ENCODE measurements at regions not wholly inside any gene's neighbourhood (a gene's known extent, or its start where the extent isn't known, plus 50 kb on each side); places are given as distances from the start of the nearest gene placed in this dataset.

DNA sequence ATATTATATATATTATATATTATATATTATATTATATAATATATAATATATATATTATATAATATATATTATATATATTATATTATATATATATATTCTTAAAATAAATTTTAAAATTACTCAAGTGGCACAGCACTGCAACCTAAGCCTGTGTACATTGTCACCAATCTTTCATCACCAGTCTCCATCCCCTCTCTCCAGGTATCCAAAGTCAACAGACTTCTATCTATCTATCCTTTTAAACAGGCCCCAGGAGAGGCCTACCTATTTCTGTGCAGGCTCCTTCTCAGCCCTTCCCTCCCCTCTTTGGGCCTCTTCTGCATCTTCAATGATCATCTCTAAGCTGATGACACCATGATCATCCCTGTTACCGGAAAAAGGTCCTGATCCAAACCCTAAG is 111.7 kb downstream of the RHOU start:
- TF ChIP-seq, protein P1, sequence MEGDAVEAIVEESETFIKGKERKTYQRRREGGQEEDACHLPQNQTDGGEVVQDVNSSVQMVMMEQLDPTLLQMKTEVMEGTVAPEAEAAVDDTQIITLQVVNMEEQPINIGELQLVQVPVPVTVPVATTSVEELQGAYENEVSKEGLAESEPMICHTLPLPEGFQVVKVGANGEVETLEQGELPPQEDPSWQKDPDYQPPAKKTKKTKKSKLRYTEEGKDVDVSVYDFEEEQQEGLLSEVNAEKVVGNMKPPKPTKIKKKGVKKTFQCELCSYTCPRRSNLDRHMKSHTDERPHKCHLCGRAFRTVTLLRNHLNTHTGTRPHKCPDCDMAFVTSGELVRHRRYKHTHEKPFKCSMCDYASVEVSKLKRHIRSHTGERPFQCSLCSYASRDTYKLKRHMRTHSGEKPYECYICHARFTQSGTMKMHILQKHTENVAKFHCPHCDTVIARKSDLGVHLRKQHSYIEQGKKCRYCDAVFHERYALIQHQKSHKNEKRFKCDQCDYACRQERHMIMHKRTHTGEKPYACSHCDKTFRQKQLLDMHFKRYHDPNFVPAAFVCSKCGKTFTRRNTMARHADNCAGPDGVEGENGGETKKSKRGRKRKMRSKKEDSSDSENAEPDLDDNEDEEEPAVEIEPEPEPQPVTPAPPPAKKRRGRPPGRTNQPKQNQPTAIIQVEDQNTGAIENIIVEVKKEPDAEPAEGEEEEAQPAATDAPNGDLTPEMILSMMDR (conservative IDR thresholded peaks at IDR 0.05; ENCODE audit: low read depth in 2 of 2) = no peak
- TF ChIP-seq EZH2 (IDR thresholded peaks at IDR 0.05; ENCODE audit: low read depth, unreplicated experiment) = no peak
- no peak for TF ChIP-seq EZH2phosphoT487 (IDR thresholded peaks at IDR 0.05; ENCODE audit: unreplicated experiment)
- no peak for TF ChIP-seq POLR2AphosphoS5 (IDR thresholded peaks at IDR 0.05; ENCODE audit: low read depth)

Measured in GM23338 (cell line).